Neuronal stem cell (in vitro differentiated cells): ENCODE measurements at regions not wholly inside any gene's neighbourhood (a gene's known extent, or its start where the extent isn't known, plus 50 kb on each side); places are given as distances from the start of the nearest gene placed in this dataset.
"Not testable (repeated sequence)": the region's sequence is repeated elsewhere in the genome, so short reads cannot be mapped to it uniquely, and the experiment has no call there.

Source experiments
- DNase-seq: peaks from one replicate; pipeline ENCODE4 v3.0.0-alpha.2; 2013; ENCODE audit warnings: low spot score
- H2AFZ ChIP-seq: one replicate; pipeline ENCODE4 v1.6.1; 2013; ENCODE audit warnings: mild to moderate bottlenecking, low read length, inconsistent platforms
- H2AK5ac ChIP-seq: 2 replicates; pipeline ENCODE4 v1.6.1; 2013; ENCODE audit warnings: low read depth, mild to moderate bottlenecking, inconsistent platforms, low read length, moderate library complexity, mixed read lengths
- H2BK120ac ChIP-seq: 2 replicates; pipeline ENCODE4 v1.6.1; 2013; ENCODE audit warnings: low read depth, mild to moderate bottlenecking, inconsistent platforms, low read length, moderate library complexity, mixed read lengths
- H2BK12ac ChIP-seq: one replicate; pipeline ENCODE4 v1.6.1; 2013; ENCODE audit warnings: low read length, inconsistent platforms
- H2BK15ac ChIP-seq: 2 replicates; pipeline ENCODE4 v1.6.1; 2013; ENCODE audit warnings: mild to moderate bottlenecking, low read length, inconsistent platforms, mixed read lengths
- H2BK5ac ChIP-seq: one replicate; pipeline ENCODE4 v1.6.1; 2013; ENCODE audit warnings: inconsistent platforms, mild to moderate bottlenecking, low read length, moderate library complexity
- H3K14ac ChIP-seq: one replicate; pipeline ENCODE4 v1.6.1; 2013; ENCODE audit warnings: low read length, inconsistent platforms
- H3K18ac ChIP-seq: 2 replicates; pipeline ENCODE4 v1.6.1; 2013; ENCODE audit warnings: low read length, inconsistent platforms
- H3K23ac ChIP-seq: 2 replicates; pipeline ENCODE4 v1.6.1; 2013; ENCODE audit warnings: low read depth, mild to moderate bottlenecking, mixed read lengths, low read length, inconsistent platforms; ENCODE audit not compliant: poor library complexity
- H3K27ac ChIP-seq: replicated peaks from 3 replicates; pipeline ENCODE4 v1.5.1; 2013; ENCODE audit warnings: low read length, inconsistent platforms
- H3K27me3 ChIP-seq, 3 experiments: 2 replicates each; pipeline ENCODE4 v1.6.1; 2013; ENCODE audit warnings: low read length in 3 of 3, mild to moderate bottlenecking in 2 of 3, inconsistent platforms in 1 of 3, low read depth in 1 of 3, mixed read lengths in 1 of 3, moderate library complexity in 1 of 3; ENCODE audit not compliant: control insufficient read depth in 3 of 3, insufficient read depth in 3 of 3
- H3K36me3 ChIP-seq, 2 donors: replicated peaks in 1 of 2; 2 replicates each; pipeline ENCODE4 v1.6.1; 2013; ENCODE audit warnings: low read length in 2 of 2; ENCODE audit not compliant: control insufficient read depth in 2 of 2, insufficient read depth in 2 of 2
- H3K4ac ChIP-seq: 2 replicates; pipeline ENCODE4 v1.6.1; 2013; ENCODE audit warnings: inconsistent platforms, mild to moderate bottlenecking, low read length, moderate library complexity
- H3K4me1 ChIP-seq, 2 donors: 1 replicate in 1 of 2; 2 replicates in 1 of 2; pipeline ENCODE4 v1.6.1; 2013; ENCODE audit warnings: low read length in 2 of 2, low read depth in 1 of 2; ENCODE audit not compliant: control insufficient read depth in 2 of 2, insufficient read depth in 1 of 2
- H3K4me2 ChIP-seq: one replicate; pipeline ENCODE4 v1.6.1; 2013; ENCODE audit warnings: mild to moderate bottlenecking, low read length, inconsistent platforms; ENCODE audit not compliant: insufficient read depth, poor library complexity, severe bottlenecking
- H3K4me3 ChIP-seq, 2 donors: 2 replicates each; pipeline ENCODE4 v1.5.1; 2013; ENCODE audit warnings: low read length in 2 of 2, mild to moderate bottlenecking in 2 of 2, inconsistent platforms in 1 of 2, moderate library complexity in 1 of 2
- H3K79me1 ChIP-seq: one replicate; pipeline ENCODE4 v1.6.1; 2013; ENCODE audit warnings: low read depth, mild to moderate bottlenecking, inconsistent platforms, low read length, moderate library complexity
- H3K9ac ChIP-seq: one replicate; pipeline ENCODE4 v1.6.1; 2013; ENCODE audit warnings: mild to moderate bottlenecking, low read depth, low read length, inconsistent platforms; ENCODE audit not compliant: poor library complexity
- H3K9me3 ChIP-seq, 2 donors: replicated peaks in 1 of 2; 2 replicates each; pipeline versions ENCODE3 to v1.6.1; 2013; ENCODE audit warnings: low read length in 2 of 2, mild to moderate bottlenecking in 2 of 2, inconsistent platforms in 1 of 2, low read depth in 1 of 2, mixed read lengths in 1 of 2, moderate library complexity in 1 of 2; ENCODE audit not compliant: control insufficient read depth in 2 of 2, insufficient read depth in 1 of 2
- H4K8ac ChIP-seq: one replicate; pipeline ENCODE4 v1.6.1; 2013; ENCODE audit warnings: low read depth, mild to moderate bottlenecking, inconsistent platforms, low read length, moderate library complexity
- H4K91ac ChIP-seq: one replicate; pipeline ENCODE4 v1.6.1; 2013; ENCODE audit warnings: low read length, low read depth, mild to moderate bottlenecking, inconsistent platforms; ENCODE audit not compliant: poor library complexity
- WGBS, 2 donors: extraction: QIAGEN DNeasy Blood & Tissue Kit; methylation state at CpG; one replicate each; pipeline ENCODE4 v1.1.7; 2013; ENCODE audit warnings: missing lambda C conversion rate in 2 of 2, mixed read lengths in 1 of 2; ENCODE audit not compliant: insufficient read length in 2 of 2, insufficient replicate concordance in 1 of 2; ENCODE audit errors: extremely low coverage in 2 of 2; 5-methylcytosine and 5-hydroxymethylcytosine counted together

GRCh38 chr1:29400203-29400602 lies 163.9 kb downstream of the PTPRU start:
- not testable (repeated sequence) for H3K4ac ChIP-seq, DNase-seq, H3K4me1 ChIP-seq, H4K8ac ChIP-seq, H3K4me3 ChIP-seq, H2BK5ac ChIP-seq, H2AFZ ChIP-seq, H3K9ac ChIP-seq, H2BK12ac ChIP-seq, H2BK120ac ChIP-seq, H3K79me1 ChIP-seq, H3K4me2 ChIP-seq, H2BK15ac ChIP-seq, H2AK5ac ChIP-seq, H3K14ac ChIP-seq, H4K91ac ChIP-seq, H3K27ac ChIP-seq, H3K9me3 ChIP-seq, H3K18ac ChIP-seq, H3K23ac ChIP-seq, H3K36me3 ChIP-seq, H3K27me3 ChIP-seq

GRCh38 chr1:29399465-29399864 lies 163.1 kb downstream of the PTPRU start:
- no peaks in the 10 kb centered on the region for H3K4me1 ChIP-seq

GRCh38 chr1:29398431-29398830 lies 162.1 kb downstream of the PTPRU start:
- Histone ChIP-seq H3K9ac (no peak overlapping the region), H4K91ac (no peak overlapping the region), H2AFZ (no peak overlapping the region), H4K8ac (no peak overlapping the region), H3K4me2 (no peak overlapping the region), H3K9me3 (peaks cover 0 to 2% of the 10 kb centered on the region in 2 donors), H2BK5ac (no peak overlapping the region), H3K18ac (no peak overlapping the region), H3K36me3 (no peaks in the 10 kb centered on the region), H3K79me1 (no peaks in the 10 kb centered on the region), H3K4me1 (no peaks in the 10 kb centered on the region), H3K27me3 (no peaks in the 10 kb centered on the region), H3K14ac (no peak overlapping the region), H2BK12ac (no peak overlapping the region), H2BK120ac (no peak overlapping the region), H3K4me3 (no peak overlapping the region), H3K4ac (no peak overlapping the region), H3K27ac (no peak overlapping the region), H3K23ac (no peak overlapping the region), H2AK5ac (no peak overlapping the region), H2BK15ac (no peak overlapping the region)
- no CpG with 5 or more reads among the region's 3 CpGs for WGBS, 2 donors
- DNase-seq = no peak

More at GRCh38 chr1:29399465-29399864, 163.1 kb downstream of the PTPRU start:
- Histone ChIP-seq H3K4me2 (no peak overlapping the region), H3K36me3 (no peaks in the 10 kb centered on the region), H2BK5ac (no peak overlapping the region), H4K91ac (no peak overlapping the region), H3K18ac (no peak overlapping the region), H2AK5ac (no peak overlapping the region), H3K9ac (no peak overlapping the region), H3K27me3 (no peaks in the 10 kb centered on the region), H3K4me3 (no peak overlapping the region), H2AFZ (no peak overlapping the region), H4K8ac (no peak overlapping the region), H3K9me3 (peaks cover 0 to 2% of the 10 kb centered on the region in 2 donors), H2BK120ac (no peak overlapping the region), H3K23ac (no peak overlapping the region), H2BK15ac (no peak overlapping the region), H3K79me1 (no peaks in the 10 kb centered on the region), H3K27ac (no peak overlapping the region), H3K4ac (no peak overlapping the region), H2BK12ac (no peak overlapping the region), H3K14ac (no peak overlapping the region)
- DNase-seq = no peak
- WGBS, 2 donors = no CpG with 5 or more reads among the region's 1 CpG

GRCh38 chr1:29397981-29398380 lies 161.7 kb downstream of the PTPRU start:
- Histone ChIP-seq H2AK5ac (no peak overlapping the region), H3K36me3 (no peaks in the 10 kb centered on the region), H3K4me2 (no peak overlapping the region), H3K27me3 (no peaks in the 10 kb centered on the region), H3K4me3 (no peak overlapping the region), H3K79me1 (no peaks in the 10 kb centered on the region), H2BK15ac (no peak overlapping the region), H2AFZ (no peak overlapping the region), H4K91ac (no peak overlapping the region), H3K9ac (no peak overlapping the region), H2BK5ac (no peak overlapping the region), H2BK120ac (no peak overlapping the region), H3K4ac (no peak overlapping the region), H4K8ac (no peak overlapping the region), H3K27ac (no peak overlapping the region), H3K18ac (no peak overlapping the region), H3K9me3 (peaks cover 0 to 2% of the 10 kb centered on the region in 2 donors), H3K4me1 (no peaks in the 10 kb centered on the region), H3K14ac (no peak overlapping the region), H3K23ac (no peak overlapping the region), H2BK12ac (no peak overlapping the region)
- no CpG with 5 or more reads among the region's 8 CpGs for WGBS, 2 donors
- no peak for DNase-seq
